Pons (tissue), 1 donor: ENCODE measurements at regions not wholly inside any gene's neighbourhood (a gene's known extent, or its start where the extent isn't known, plus 50 kb on each side); places are given as distances from the start of the nearest gene placed in this dataset.
A peak's percentile ranks its signal among the peaks of the same experiment; 100 is the strongest.
"Not testable (repeated sequence)": the region's sequence is repeated elsewhere in the genome, so short reads cannot be mapped to it uniquely, and the experiment has no call there.

Experiments
- DNase-seq: peaks from one replicate; pipeline ENCODE4 v3.0.0-alpha.2; 2016; ENCODE audit warnings: low spot score

DNA sequence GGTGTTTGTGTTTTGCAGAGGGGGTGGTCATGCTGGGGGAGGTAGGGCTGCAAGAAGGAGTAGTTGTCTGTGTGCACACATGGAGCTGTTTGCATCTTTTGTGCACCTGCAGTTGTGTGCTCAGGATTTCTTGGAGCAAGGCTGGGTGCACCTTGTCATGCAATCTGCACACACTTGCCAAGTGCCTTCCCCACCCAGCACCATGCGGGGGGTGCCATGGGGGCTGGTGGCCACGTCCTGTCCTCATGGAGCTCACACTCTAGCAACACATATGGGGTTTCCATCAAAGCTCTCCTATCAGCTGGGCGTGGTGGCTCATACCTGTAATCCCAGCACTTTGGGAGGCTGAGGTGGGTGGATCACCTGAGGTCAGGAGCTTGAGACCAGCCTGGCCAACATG lies 111.6 kb downstream of the CRLF3 start:
- not testable (repeated sequence) for DNase-seq

- peak; percentile 35 for DNase-seq
Measured at GRCh38 chr17:30711626-30712507, 112.6 kb downstream of the CRLF3 start.

- DNase-seq: not testable (repeated sequence)
Measured at GRCh38 chr17:30711176-30711575, 113.3 kb downstream of the CRLF3 start.

GRCh38 chr17:30710276-30711088 lies 114.0 kb downstream of the CRLF3 start:
- DNase-seq: not testable (repeated sequence)

- DNase-seq: not testable (repeated sequence)
Measured at GRCh38 chr17:30709561-30710275, 114.8 kb downstream of the CRLF3 start.

GRCh38 chr17:30709096-30709495 lies 115.4 kb downstream of the CRLF3 start:
- not testable (repeated sequence) for DNase-seq

DNA sequence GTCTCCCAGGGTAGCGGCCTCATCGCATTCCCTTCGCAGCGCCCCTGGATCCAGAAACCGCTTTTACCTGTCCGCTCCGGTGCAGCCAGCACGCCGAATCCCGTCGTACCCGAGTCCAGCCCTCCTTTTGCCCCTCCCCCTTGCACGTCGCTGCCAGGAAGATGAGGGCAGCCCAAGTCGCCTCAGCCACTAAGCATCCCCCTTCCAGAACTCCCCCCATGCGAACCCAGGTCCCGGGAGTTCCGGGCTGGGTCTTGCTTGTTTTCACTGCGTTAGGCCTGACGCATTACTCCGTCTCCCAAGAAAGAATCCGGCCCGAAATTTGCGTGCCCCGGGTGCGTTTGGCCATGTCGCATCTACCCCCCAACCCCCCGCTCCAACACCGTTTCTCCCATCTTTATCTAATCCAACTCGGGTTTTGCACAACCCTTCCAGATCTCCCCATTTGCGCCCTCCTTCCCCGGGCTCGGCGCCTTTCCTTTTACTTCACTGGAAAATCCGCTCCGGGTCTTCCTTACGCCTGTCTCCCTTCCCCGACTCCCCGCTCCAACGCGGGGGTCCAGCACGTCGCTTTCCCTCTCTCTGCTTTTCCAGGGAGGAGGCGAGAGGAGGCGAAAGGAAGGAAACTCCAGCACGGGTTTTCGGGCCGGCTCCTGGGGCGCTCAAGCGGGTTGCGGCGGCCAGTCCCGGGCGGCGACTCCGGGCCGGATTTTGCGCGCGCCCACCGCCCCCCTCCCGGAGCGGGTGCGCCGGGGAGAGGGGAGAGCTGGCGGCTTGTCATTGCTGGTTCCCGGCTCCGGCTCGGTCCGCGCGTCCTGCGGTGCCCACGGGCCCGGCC lies 116.0 kb downstream of the CRLF3 start:
- DNase-seq: peak; percentile 89

DNA sequence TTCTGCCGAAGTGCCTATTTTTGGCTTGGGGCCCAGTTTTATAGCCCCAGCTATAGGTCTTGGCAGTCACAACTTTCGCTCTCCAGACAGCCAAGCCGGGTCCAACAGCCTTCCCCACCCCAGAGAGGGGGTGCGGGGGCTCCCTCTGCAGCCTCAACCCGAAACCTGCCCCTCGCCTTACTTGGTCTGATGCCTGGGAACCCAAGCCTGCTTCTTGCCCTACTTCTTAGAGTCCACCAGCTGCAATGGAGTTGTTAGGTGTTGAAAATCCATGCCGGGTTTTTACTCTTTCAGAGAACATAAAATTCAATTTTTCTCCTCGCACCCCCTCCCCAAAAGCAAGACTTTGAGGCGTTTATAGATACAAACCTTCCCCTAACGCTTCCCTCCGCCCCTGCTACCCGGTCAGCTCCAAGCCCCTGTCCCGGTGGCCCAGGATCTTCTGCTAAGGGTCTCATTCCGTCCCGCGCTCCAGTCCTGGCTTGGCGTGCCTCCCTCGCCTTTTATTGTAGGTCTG lies 116.7 kb downstream of the CRLF3 start:
- peak; percentile 38 for DNase-seq

- not testable (repeated sequence) for DNase-seq
Measured at GRCh38 chr17:30706461-30707335, 117.8 kb downstream of the CRLF3 start.

DNA sequence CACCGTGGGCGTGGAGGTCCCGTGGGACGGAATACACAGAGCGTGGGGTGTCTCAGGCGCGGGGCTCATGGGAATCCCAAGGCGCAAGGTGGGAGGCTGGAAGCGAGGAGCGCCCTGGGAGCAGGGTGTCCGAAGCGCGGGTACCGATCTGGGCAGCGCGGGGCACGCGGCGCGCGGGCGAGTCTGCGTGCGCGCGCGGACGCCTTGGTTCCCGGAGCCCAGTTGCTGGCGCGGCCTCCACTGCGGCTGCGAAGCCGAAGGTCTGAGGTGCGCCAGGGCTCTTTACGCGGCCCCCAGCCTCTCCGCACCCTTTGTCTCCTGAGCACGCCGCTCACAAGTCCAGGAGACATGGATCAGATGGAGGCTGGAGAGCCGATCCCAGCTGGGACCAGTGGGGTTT lies 118.5 kb downstream of the CRLF3 start:
- DNase-seq: not testable (repeated sequence)

GRCh38 chr17:30701498-30701989 lies 122.9 kb downstream of the CRLF3 start:
- no peak for DNase-seq

- DNase-seq: not testable (repeated sequence)
Measured at GRCh38 chr17:30700833-30701232, 123.7 kb downstream of the CRLF3 start.

DNA sequence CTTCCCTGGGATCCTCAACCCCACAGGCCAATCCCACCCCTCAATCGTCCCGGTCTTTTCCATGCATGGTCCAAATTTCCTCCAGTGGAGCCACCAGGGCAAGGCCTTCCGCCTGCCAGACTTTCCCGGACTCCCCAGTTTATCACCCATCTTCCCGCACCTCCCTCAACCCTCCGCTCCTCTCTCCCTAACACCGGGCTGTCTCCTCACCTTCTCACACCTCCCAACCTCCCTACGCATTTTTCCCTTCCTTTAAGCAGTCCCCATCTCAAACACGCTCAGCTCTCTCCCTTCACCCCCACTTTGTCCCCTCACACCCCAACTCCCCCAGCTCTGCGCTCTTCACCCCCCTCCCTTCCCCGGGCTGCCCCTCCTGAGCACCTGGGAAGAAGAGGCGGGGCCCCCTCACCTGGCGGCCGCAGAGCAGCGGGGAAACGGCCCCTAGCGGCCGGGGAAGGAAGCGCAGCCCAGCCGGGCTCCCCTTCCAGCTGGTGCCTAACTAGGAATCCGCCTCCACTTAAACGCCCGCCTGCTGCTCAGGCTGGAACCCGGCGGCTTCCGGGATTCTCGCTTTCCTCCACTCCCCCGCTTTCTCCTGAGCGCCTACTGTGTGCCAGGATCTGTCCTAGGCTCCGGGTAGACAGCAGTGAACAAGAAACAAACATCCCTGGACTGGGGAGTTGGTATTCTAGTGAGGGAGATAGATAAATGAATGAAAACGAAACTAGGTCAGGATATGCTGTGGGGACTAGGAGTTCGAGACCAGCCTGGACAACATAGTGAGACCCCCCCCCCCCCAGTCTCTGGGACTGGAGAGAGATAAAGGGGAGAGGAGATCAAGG lies 126.7 kb downstream of the CRLF3 start:
- DNase-seq: not testable (repeated sequence)

GRCh38 chr17:30696234-30696633 lies 128.3 kb downstream of the CRLF3 start:
- no peak for DNase-seq

DNA sequence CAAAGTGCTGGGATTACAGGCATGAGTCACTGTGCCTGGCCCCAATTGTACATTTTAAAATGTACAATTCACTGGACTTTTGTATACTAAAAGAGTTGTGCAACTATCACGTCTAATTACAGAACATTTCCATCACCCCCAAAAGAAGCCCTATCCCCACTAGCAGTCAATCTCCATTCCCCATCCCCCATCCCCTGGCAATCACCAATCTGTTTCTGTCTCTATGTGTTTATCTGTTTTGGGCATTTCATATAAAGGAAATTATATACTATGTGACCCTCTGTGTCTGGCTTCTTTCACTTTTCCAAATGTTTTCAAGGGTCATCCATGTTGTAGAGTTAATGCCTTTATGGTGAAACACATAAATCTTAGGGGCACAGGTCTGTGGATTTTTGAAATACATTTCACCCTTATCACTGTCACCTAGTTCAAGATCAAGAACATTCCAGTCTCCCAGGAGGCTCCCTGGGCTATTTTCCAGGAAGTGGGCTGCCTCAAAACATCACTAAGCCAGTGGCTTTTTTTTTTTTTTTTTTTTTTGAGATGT lies 129.2 kb downstream of the CRLF3 start:
- DNase-seq: not testable (repeated sequence)

GRCh38 chr17:30693772-30694171 lies 130.7 kb downstream of the CRLF3 start:
- not testable (repeated sequence) for DNase-seq

- DNase-seq: not testable (repeated sequence)
Measured at GRCh38 chr17:30689266-30690000, 135.1 kb downstream of the CRLF3 start.
